Activated naive CD4-positive, alpha-beta T cell treated with anti-CD3 and anti-CD28 coated beads, Interleukin-2, amount 50 U/mL, for 72 hours (primary cell): ENCODE measurements at regions not wholly inside any gene's neighbourhood (a gene's known extent, or its start where the extent isn't known, plus 50 kb on each side); places are given as distances from the start of the nearest gene placed in this dataset.
A peak's percentile ranks its signal among the peaks of the same experiment; 100 is the strongest.

Experiments used
- ATAC-seq, 2 donors: fragments of 150-1000 bp; cut with Tn5 transposase; 2 replicates each; pipeline ENCODE4 v1.10.0; 2021; ENCODE audit warnings: mild to moderate bottlenecking in 2 of 2, moderate library complexity in 2 of 2
- DNase-seq, 2 donors: peaks; one replicate each; pipeline ENCODE4 v3.0.0; 2021 to 2022; ENCODE audit warnings: low spot score in 2 of 2
- H3K27ac Mint-ChIP-seq, 2 donors: one replicate each; pipeline ENCODE4 v1.8.0; 2022; ENCODE audit warnings: mild to moderate bottlenecking in 2 of 2, mixed read lengths in 2 of 2
- H3K36me3 Mint-ChIP-seq, 2 donors: one replicate each; pipeline ENCODE4 v1.8.0; 2022; ENCODE audit warnings: mixed read lengths in 2 of 2
- H3K9me3 Mint-ChIP-seq, 2 donors: one replicate each; pipeline ENCODE4 v1.8.0; 2022; ENCODE audit warnings: mixed read lengths in 2 of 2

- DNase-seq (no peak), ATAC-seq (no peak)
- Mint-ChIP-seq H3K36me3 (peaks cover 6 to 19% of the 10 kb centered on the region in 2 donors), H3K9me3 (peaks cover 5 to 24% of the 10 kb centered on the region in 2 donors), H3K27ac (no peak overlapping the region)
Observed at GRCh38 chr1:198472997-198473396, 67.5 kb downstream of the ATP6V1G3 start.

GRCh38 chr1:198472119-198472518 lies 68.4 kb downstream of the ATP6V1G3 start:
- H3K9me3 Mint-ChIP-seq = peaks cover 5 to 22% of the 10 kb centered on the region in 2 donors
- DNase-seq = no peak
- ATAC-seq = no peak
- H3K36me3 Mint-ChIP-seq = peaks cover 6 to 19% of the 10 kb centered on the region in 2 donors
- H3K27ac Mint-ChIP-seq = no peak overlapping the region

DNA sequence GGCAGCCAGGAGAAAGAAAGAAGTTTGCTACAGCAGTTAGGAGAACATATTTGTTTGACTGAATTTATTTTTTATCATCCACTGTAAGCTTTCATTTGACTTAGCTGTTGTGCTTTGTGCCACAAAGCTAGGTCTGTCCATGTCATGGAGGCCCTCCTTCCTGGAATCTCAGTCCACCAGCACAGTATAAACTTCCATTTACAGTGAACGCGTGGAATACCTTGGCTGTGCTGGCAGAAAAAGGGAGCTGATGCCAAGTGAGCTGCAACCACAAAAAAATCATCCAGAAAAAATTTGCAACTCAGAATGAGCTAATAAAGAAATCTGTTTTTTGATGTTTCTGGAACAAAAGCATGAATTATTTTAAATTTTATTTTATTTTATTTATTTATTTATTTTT lies 72.6 kb downstream of the ATP6V1G3 start:
- H3K36me3 Mint-ChIP-seq = no peaks in the 10 kb centered on the region
- no peak for DNase-seq
- ATAC-seq = no peak

GRCh38 chr1:198467342-198467741 lies 73.1 kb downstream of the ATP6V1G3 start:
- Mint-ChIP-seq H3K9me3 (no peaks in the 10 kb centered on the region), H3K36me3 (no peaks in the 10 kb centered on the region), H3K27ac (no peak overlapping the region)
- ATAC-seq (no peak), DNase-seq (no peak)

More for the DNA sequence above, 72.6 kb downstream of the ATP6V1G3 start:
- Mint-ChIP-seq H3K9me3 (peaks cover 0 to 3% of the 10 kb centered on the region in 2 donors), H3K27ac (no peak overlapping the region)

DNA sequence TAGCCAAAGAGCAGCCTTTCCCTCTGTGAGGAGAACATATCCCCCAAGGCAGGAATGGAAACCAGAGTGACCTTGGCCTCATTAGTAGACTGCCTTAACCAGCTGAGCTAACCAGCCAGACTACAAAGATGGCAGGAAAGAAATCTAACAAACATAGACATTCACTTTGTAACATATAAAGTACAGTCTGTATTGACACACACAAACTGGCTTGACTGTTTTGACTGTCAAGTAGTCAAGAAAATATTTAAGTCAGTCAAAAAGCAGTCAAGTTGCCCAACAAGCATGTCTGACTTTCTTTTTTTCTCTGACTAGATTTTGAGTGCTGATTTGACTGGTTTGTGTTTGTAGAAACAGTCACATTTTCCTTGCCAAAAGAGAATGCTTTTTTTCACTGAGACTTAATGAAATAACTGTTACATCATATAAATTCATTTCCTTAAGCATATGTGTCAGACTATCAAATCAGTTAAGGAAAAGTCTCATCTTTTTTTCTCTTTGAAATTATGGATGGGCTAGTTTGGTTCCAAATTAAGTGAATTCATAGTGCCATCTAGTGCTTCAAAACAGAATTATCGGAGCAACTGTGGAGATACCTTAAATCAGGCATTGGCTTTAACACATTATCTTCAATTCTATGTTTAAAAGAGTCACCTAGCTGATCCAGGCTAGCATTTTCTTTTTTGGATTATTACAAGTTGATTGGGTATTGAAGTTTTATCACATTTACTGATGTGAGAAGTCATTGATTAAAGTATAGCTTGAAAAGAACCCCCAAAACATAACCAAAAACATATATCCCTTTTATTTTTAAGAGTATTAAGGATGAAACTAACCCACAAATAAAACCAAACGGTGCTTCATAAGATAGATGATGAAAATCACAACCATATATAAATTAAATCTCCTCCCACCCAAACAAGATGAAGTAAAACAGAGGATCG lies 75.0 kb downstream of the ATP6V1G3 start:
- ATAC-seq = peak; percentile 64 to 89
- Mint-ChIP-seq H3K9me3 (no peaks in the 10 kb centered on the region), H3K36me3 (no peaks in the 10 kb centered on the region), H3K27ac (no peak overlapping the region)
- no peak for DNase-seq

DNA sequence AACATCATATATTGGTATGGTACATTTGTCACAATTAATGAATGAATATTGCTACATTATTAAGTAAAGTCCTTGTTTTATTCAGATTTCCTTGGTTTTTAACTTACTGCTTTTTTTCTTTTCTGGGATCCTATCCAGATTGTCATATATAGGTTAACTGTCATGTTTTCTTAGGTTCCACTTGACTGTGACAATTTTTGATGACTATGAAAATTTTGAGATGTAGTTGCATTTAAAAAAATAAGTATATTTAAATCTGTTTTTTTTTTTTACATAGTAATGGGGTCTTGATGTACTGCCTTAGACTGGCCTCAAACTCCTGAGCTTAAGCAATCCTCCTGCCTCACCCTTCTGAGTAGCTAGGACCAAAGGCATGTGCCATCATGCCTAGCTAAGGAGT lies 76.8 kb downstream of the ATP6V1G3 start:
- ATAC-seq (no peak), DNase-seq (no peak)
- no peaks in the 10 kb centered on the region for H3K9me3 Mint-ChIP-seq
- no peak overlapping the region for H3K27ac Mint-ChIP-seq
- no peaks in the 10 kb centered on the region for H3K36me3 Mint-ChIP-seq

- ATAC-seq (peak in 1 of 2 donors; percentile 79), DNase-seq (no peak)
- Mint-ChIP-seq H3K9me3 (no peaks in the 10 kb centered on the region), H3K27ac (no peak overlapping the region), H3K36me3 (no peaks in the 10 kb centered on the region)
Observed at GRCh38 chr1:198462365-198463019, 78.0 kb downstream of the ATP6V1G3 start.

DNA sequence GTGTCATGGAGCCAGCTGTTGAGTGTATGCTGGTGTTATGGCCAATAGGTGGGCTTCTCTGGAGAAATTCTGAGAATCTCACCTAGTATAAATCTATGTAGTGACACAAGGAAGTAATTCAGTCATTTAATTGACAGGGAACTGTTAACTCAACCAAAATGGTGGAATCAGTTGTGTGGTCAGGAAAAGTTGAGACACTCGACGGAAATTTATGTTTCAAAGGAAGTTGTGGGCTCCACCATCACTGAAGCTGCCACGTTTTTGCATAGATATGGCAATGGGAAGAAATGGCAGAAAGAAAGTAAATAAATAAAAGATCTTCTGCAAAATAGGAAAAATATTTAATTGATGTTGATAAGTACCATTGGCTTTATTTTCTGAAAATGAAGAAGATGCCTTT lies 84.5 kb downstream of the ATP6V1G3 start:
- no peak overlapping the region for H3K27ac Mint-ChIP-seq
- DNase-seq (no peak), ATAC-seq (no peak)

DNA sequence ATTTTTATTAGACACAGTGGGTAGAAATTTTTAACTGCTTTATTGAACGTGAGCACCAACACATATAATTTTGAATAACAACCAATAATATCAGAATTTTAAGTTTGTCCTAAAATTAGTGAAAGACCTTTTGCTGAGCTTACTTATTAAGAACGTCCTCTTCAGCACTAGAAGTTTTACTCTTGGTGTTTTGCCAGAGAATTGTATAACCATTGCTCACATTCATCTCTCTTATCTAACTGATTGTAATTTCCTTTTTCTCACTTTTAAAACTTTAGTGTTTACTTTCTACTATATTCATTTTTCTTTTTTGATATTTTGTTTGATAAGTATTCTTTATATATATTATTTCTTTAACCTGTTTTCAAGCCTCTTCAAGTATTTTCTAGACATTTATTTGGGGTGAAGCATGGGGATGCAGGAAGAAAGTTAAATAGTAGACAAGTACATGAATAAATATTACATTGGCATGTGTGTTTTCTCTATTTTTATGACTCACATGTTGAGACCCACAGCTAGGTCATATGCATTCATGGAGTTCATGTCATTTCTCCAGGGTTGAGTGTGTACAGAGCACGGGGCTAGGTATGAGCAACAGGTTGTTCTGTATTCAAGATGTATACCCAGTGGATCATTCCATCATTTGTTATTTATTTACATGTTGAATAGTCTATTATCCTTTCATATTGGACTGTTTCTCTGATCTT lies 90.6 kb downstream of the ATP6V1G3 start:
- Mint-ChIP-seq H3K36me3 (no peaks in the 10 kb centered on the region), H3K9me3 (no peaks in the 10 kb centered on the region), H3K27ac (no peak overlapping the region)
- DNase-seq = no peak
- peak in 1 of 2 donors; percentile 44 for ATAC-seq

More for the DNA sequence above, 84.5 kb downstream of the ATP6V1G3 start:
- Mint-ChIP-seq H3K9me3 (no peaks in the 10 kb centered on the region), H3K36me3 (no peaks in the 10 kb centered on the region)

GRCh38 chr1:198449261-198449660 lies 91.2 kb downstream of the ATP6V1G3 start:
- Mint-ChIP-seq H3K9me3 (no peaks in the 10 kb centered on the region), H3K27ac (no peak overlapping the region), H3K36me3 (no peaks in the 10 kb centered on the region)
- no peak for ATAC-seq
- no peak for DNase-seq

DNA sequence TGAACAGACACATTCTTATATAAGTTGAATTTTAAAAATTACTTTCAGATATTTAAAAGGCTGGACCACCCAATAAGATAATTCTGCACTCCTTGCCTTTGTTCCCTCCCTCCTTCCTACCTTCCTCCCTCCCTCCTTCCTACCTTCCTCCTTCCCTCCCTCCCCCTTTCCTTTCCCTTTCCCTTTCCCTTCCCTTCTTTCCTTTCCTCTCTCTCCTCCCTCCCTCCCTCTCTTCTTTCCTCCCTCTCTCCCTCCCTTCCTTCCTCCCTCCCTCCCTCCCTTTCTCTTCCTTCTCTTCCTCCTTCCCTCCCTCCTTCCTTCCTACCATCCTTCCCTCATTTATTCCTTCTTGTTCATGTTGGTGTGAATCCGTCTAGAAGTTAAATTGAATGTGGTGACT lies 93.0 kb downstream of the ATP6V1G3 start:
- DNase-seq (no peak), ATAC-seq (no peak)
- H3K9me3 Mint-ChIP-seq = no peaks in the 10 kb centered on the region
- H3K36me3 Mint-ChIP-seq = no peaks in the 10 kb centered on the region
- no peak overlapping the region for H3K27ac Mint-ChIP-seq

DNA sequence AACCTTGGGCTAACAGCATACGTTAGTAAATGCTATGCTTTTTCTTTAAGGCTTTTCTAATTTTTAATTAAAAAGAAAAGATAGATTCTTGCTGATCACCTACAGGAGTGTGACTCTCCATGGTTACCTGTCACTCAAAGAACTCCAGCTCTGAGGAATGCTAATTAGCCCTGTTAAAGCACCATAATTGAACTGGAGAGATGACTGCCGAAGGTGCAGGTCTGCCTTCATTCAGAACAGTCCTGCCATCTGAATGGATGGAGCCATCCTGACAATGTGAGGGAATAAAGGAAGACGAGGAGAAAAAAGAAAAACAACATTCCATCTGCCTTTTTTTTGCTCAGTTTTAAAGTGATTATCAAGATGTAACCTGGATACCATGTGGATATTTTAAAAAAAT lies 94.6 kb downstream of the ATP6V1G3 start:
- DNase-seq (no peak), ATAC-seq (no peak)
- Mint-ChIP-seq H3K27ac (no peak overlapping the region), H3K36me3 (no peaks in the 10 kb centered on the region), H3K9me3 (no peaks in the 10 kb centered on the region)

DNA sequence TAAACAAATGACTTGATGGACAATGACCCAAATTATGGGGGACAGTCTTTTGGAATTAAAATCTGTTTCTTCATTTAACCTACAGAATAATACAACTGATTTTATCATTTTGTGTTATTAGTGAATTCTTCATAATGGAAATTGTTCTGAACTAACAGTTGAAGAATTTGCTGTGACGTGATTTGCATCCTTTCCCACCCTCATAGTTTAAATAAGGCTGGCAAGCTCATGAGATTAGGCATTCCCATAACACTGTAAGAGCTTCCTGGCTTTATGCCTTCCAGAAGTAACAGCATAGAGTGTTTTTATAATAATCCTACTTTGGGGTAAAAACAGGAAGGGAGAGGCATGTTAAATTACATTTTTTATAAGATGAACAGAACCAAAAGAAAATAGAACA lies 95.7 kb downstream of the ATP6V1G3 start:
- H3K9me3 Mint-ChIP-seq = no peaks in the 10 kb centered on the region
- ATAC-seq (no peak), DNase-seq (no peak)
- no peak overlapping the region for H3K27ac Mint-ChIP-seq
- H3K36me3 Mint-ChIP-seq = no peaks in the 10 kb centered on the region

DNA sequence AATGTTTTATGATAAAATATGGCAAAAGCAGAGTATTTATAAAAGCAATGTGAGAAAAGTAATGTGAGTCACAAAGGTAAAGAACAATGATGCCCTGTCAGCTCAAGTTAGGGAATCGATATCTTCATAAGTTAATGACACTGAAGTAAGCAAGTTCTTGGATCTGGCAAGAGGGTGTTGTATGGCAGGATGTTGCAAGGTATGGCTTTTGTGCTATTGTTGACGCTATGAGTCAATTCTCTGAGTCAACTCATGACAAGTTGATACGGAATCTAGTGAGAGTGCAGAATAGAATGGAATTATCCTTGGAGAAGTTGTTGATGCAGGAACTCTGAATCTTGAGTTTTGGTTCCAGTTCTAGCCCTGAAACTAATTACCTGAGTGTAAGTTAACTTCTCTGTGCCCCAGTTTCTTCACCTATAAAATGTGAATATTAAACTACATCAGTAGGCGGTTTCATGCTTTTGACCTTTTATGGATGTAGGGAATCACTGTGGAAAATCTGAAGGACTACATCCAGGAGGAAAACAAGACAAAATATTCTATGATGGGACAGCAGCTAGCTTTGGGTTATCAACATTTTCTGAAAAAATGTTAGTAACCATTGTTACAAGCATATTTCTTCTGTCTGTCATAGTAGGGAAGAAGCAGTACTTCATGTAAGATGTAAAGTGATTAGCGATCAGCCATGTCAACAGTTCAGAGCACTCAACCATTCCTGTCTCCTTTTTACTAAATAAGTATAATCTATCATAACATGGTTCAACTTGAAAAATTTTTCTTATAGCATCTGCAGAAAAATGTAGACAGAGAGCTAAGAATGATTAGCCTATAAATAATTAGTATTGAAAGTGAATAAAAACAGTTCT lies 96.9 kb downstream of the ATP6V1G3 start:
- Mint-ChIP-seq H3K9me3 (no peaks in the 10 kb centered on the region), H3K36me3 (no peaks in the 10 kb centered on the region), H3K27ac (no peak overlapping the region)
- no peak for DNase-seq
- no peak for ATAC-seq

DNA sequence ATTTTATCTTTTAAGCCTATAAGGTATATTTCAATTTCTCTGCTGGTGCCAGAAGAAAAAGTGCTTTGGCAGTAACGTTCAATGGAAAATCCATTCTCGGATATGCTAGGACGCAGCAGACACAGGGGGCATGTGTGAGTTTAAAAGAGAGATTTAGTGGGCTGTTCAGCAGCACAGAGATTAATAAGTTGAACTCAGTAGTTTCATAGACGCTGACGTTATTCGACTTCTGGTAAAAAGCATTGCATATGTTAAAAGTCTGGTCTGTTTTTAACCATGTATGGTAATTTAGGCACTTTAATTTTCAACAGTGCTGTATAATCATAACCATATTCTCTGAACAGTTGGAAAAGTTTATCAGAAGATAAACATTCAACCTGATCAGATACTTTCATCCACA lies 99.6 kb downstream of the ATP6V1G3 start:
- Mint-ChIP-seq H3K9me3 (no peaks in the 10 kb centered on the region), H3K36me3 (peaks cover 0 to 5% of the 10 kb centered on the region in 2 donors), H3K27ac (no peak overlapping the region)
- ATAC-seq (no peak), DNase-seq (no peak)

DNA sequence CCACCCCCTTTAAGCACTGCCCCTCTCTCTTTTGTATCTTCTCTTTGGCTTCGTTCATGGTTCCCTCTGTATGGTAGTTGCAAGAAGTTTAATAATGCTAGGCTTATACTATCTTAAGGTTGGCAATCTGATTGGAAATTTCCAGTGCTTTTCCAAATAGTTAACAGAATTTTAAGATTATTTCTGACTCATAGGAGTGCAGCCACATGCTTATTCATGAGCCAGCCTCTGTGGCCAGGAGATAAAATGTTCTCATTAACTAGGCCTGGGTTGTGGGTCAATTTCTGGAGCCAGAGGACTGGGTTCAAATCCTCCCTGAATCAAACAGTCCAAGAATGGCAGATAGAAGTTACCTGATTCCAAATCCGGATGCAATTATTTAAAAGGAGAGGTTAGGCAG lies 103.1 kb downstream of the ATP6V1G3 start:
- peaks cover 0 to 7% of the 10 kb centered on the region in 2 donors for H3K9me3 Mint-ChIP-seq
- peaks cover 0 to 5% of the 10 kb centered on the region in 2 donors for H3K36me3 Mint-ChIP-seq
- ATAC-seq (no peak), DNase-seq (no peak)
- H3K27ac Mint-ChIP-seq = no peak overlapping the region
